Endothelial cell of umbilical vein (primary cell): ENCODE measurements at regions not wholly inside any gene's neighbourhood (a gene's known extent, or its start where the extent isn't known, plus 50 kb on each side); places are given as distances from the start of the nearest gene placed in this dataset.

ENCODE experiments used
- BruUV-seq: library from RNA; stranded (reverse); fragments of 400-500 nt; replicated peaks from 2 replicates; lab custom pipeline; 2021; lab: Mats Ljungman, UMichigan
- CTCF ChIA-PET: fragments of 300-600, 350-600 bp; sonication (Branson Sonifier 250); formaldehyde crosslinking; loops from one replicate; lab custom pipeline; 2021; ENCODE audit warnings: antibody characterized with exemption, inconsistent platforms; lab: Charles Lee
- POLR2A ChIA-PET: fragments of 300-600, 350-600 bp; sonication (Branson Sonifier 250); formaldehyde crosslinking; loops from one replicate; lab custom pipeline; 2021; ENCODE audit warnings: antibody characterized with exemption, inconsistent platforms; lab: Charles Lee
- DNase-seq: peaks from one replicate; pipeline ENCODE4 v3.0.0-alpha.2; 2011; ENCODE audit warnings: low read depth, low spot score
- FAIRE-seq: peaks from 2 replicates; lab custom pipeline; 2011; peaks lifted over from hg19 to GRCh38; lab: Jason Lieb, UNC
- H2AFZ ChIP-seq: 2 replicates; pipeline ENCODE4 v1.6.0; 2012; ENCODE audit warnings: low read depth, low read length, control low read depth, inconsistent platforms
- H3K27ac ChIP-seq: 2 replicates; pipeline ENCODE4 v1.5.1; 2011; ENCODE audit warnings: low read depth, mild to moderate bottlenecking, control low read depth, low read length, moderate library complexity; ENCODE audit not compliant: insufficient read depth
- H3K27me3 ChIP-seq, 2 experiments: 2 replicates each; pipeline versions ENCODE4 v1.6.0 to v1.6.1; 2011; ENCODE audit warnings: low read length in 2 of 2, mixed read lengths in 1 of 2; ENCODE audit not compliant: control insufficient read depth in 2 of 2, insufficient read depth in 2 of 2
- H3K36me3 ChIP-seq, 2 experiments: 2 replicates in 1 of 2; 3 replicates in 1 of 2; pipeline ENCODE4 v1.5.1; 2011; ENCODE audit warnings: low read length in 2 of 2, mild to moderate bottlenecking in 1 of 2, moderate library complexity in 1 of 2; ENCODE audit not compliant: control insufficient read depth in 2 of 2, insufficient read depth in 2 of 2; ENCODE audit errors: extremely low read depth in 1 of 2
- H3K4me1 ChIP-seq: 3 replicates; pipeline ENCODE4 v1.5.1; 2011; ENCODE audit warnings: mild to moderate bottlenecking, low read length; ENCODE audit not compliant: control insufficient read depth, insufficient read depth; ENCODE audit errors: extremely low read depth
- H3K4me2 ChIP-seq: 2 replicates; pipeline ENCODE4 v1.6.1; 2011; ENCODE audit warnings: low read length, control low read depth, mixed read lengths; ENCODE audit not compliant: insufficient read depth
- H3K4me3 ChIP-seq, 3 experiments: fragments of 200-600 bp in 1 of 3; sonication (generic), shearing (Covaris generic) in 1 of 3; replicated peaks in 1 of 3; 2 replicates each; pipeline ENCODE4 v1.5.1; 2011 to 2016; ENCODE audit warnings: control low read depth in 3 of 3, low read length in 3 of 3, mild to moderate bottlenecking in 2 of 3, inconsistent platforms in 1 of 3, low read depth in 1 of 3, moderate library complexity in 1 of 3; ENCODE audit not compliant: insufficient read depth in 1 of 3
- H3K79me2 ChIP-seq: 2 replicates; pipeline ENCODE4 v1.6.0; 2012; ENCODE audit warnings: low read length, inconsistent platforms; ENCODE audit not compliant: control insufficient read depth, insufficient read depth
- H3K9ac ChIP-seq: replicated peaks from 2 replicates; pipeline ENCODE3; 2011; ENCODE audit warnings: low read length, control low read depth; ENCODE audit not compliant: insufficient read depth; ENCODE audit errors: extremely low read depth
- H3K9me1 ChIP-seq: replicated peaks from 3 replicates; pipeline ENCODE4 v1.6.0; 2011; ENCODE audit warnings: mild to moderate bottlenecking, low read length; ENCODE audit not compliant: control insufficient read depth, insufficient read depth; ENCODE audit errors: extremely low read depth
- H3K9me3 ChIP-seq: replicated peaks from 2 replicates; pipeline ENCODE4 v1.5.1; 2012; ENCODE audit warnings: low read length, inconsistent platforms; ENCODE audit not compliant: control insufficient read depth, insufficient read depth
- H4K20me1 ChIP-seq: replicated peaks from 2 replicates; pipeline ENCODE3; 2011; ENCODE audit warnings: mild to moderate bottlenecking, low read length; ENCODE audit not compliant: control insufficient read depth, insufficient read depth; ENCODE audit errors: extremely low read depth
- CTCF ChIP-seq, 2 donors: IDR thresholded peaks; 1 replicate in 1 of 2; 2 replicates in 1 of 2; pipeline ENCODE4 v1.5.1; 2011; ENCODE audit warnings: low read length in 2 of 2, mild to moderate bottlenecking in 2 of 2, moderate library complexity in 2 of 2, control low read depth in 1 of 2, inconsistent platforms in 1 of 2, low read depth in 1 of 2; ENCODE audit not compliant: insufficient read depth in 1 of 2; ENCODE audit errors: extremely low read depth in 1 of 2
- EZH2 ChIP-seq: IDR thresholded peaks from 2 replicates; pipeline ENCODE4 v1.6.1; 2012; ENCODE audit warnings: borderline replicate concordance, low read depth, mild to moderate bottlenecking, moderate library complexity, low read length, inconsistent platforms; ENCODE audit not compliant: severe bottlenecking
- FOS ChIP-seq: IDR thresholded peaks from 2 replicates; pipeline ENCODE4 v1.6.1; 2011; ENCODE audit warnings: mild to moderate bottlenecking, low read length, moderate library complexity, borderline replicate concordance; ENCODE audit not compliant: insufficient read depth
- GATA2 ChIP-seq: IDR thresholded peaks from 2 replicates; pipeline ENCODE4 v1.7.0; 2011; ENCODE audit warnings: low read depth, mild to moderate bottlenecking, moderate library complexity, mixed read lengths, low read length; ENCODE audit not compliant: insufficient read length, insufficient read depth
- JUN ChIP-seq: IDR thresholded peaks from 2 replicates; pipeline ENCODE4 v1.6.1; 2011; ENCODE audit warnings: borderline replicate concordance, low read depth; ENCODE audit not compliant: insufficient read length, insufficient read depth
- MYC ChIP-seq: IDR thresholded peaks from one replicate; pipeline ENCODE4 v1.6.1; 2011; ENCODE audit warnings: mild to moderate bottlenecking, low read depth, low read length
- POLR2A ChIP-seq: IDR thresholded peaks from 2 replicates; pipeline ENCODE4 v1.6.1; 2012; ENCODE audit warnings: low read depth, mild to moderate bottlenecking, control low read depth, low read length
- POLR2AphosphoS5 ChIP-seq: IDR thresholded peaks from 2 replicates; pipeline ENCODE4 v1.6.1; 2012; ENCODE audit warnings: low read depth, mild to moderate bottlenecking, control low read depth, low read length, moderate library complexity; ENCODE audit not compliant: insufficient read depth
- dilution Hi-C: fragments of 300-500 bp; cut with MboI; formaldehyde crosslinking; loops from one replicate; pipeline ENCODE4 v1.15.0; 2019; ENCODE audit warnings: low sequenced_read_pairs; ENCODE audit not compliant: extremely low pct_ligation_motif_present
- intact Hi-C: fragments of 100-400 bp; cut with micrococcal nuclease; formaldehyde crosslinking; loops from one replicate; pipeline ENCODE4 v1.10.0; 2022
- TF ChIP-seq, protein P1 (sequence below): IDR thresholded peaks from 2 replicates; pipeline ENCODE4 v1.6.1; 2011; ENCODE audit not compliant: insufficient read depth, insufficient read length

GRCh38 chr15:72998681-72999466, 53.4 kb upstream of the NEO1 start:
- no peak overlapping the region for H3K27ac ChIP-seq
- no peaks in the 10 kb centered on the region for H3K4me1 ChIP-seq
- H3K79me2 ChIP-seq, result no peaks in the 10 kb centered on the region
- BruUV-seq, result no TSS peak
- H3K36me3 ChIP-seq, result no peaks in the 10 kb centered on the region
- TF ChIP-seq FOS (no peak), CTCF (IDR thresholded peaks at IDR 0.05; ENCODE audit: extremely low read depth in 1 of 2, insufficient read depth in 1 of 2, low read depth in 1 of 2, low read length in 2 of 2) (no peak), EZH2 (no peak), MYC (no peak), GATA2 (no peak), JUN (no peak), POLR2AphosphoS5 (no peak), POLR2A (no peak)
- TF ChIP-seq, protein P1, sequence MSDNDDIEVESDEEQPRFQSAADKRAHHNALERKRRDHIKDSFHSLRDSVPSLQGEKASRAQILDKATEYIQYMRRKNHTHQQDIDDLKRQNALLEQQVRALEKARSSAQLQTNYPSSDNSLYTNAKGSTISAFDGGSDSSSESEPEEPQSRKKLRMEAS, result no peak
- no peaks in the 10 kb centered on the region for H3K9me3 ChIP-seq
- H3K4me2 ChIP-seq, result no peak overlapping the region
- DNase-seq, result no peak
- H3K9ac ChIP-seq, result no peak overlapping the region
- ChIA-PET CTCF (no interaction called here), POLR2A (no interaction called here)
- FAIRE-seq, result no peak
- H3K27me3 ChIP-seq, result peaks cover 4 to 5% of the 10 kb centered on the region in 2 experiments
- H3K4me3 ChIP-seq, result no peak overlapping the region
- no peaks in the 10 kb centered on the region for H4K20me1 ChIP-seq
- H2AFZ ChIP-seq, result no peak overlapping the region
- H3K9me1 ChIP-seq, result no peaks in the 10 kb centered on the region
- intact Hi-C loops, result no loop called here
- dilution Hi-C loops, result no loop called here
